ENCODE measurements at regions not wholly inside any gene's neighbourhood (a gene's known extent, or its start where the extent isn't known, plus 50 kb on each side); places are given as distances from the start of the nearest gene placed in this dataset.

- no peak overlapping the region for H3K4me3 Mint-ChIP-seq (ENCODE audit: low read depth)
- intact Hi-C loops (cut with micrococcal nuclease): loop anchor here (1.0 to 10.0 kb wide), 10 partner anchors 10 to 339 kb away; partner anchors contain the start of gene DUSP22
- peaks cover 80% of the 10 kb centered on the region for H3K4me1 Mint-ChIP-seq (ENCODE audit: low read depth)
- no peaks in the 10 kb centered on the region for H3K36me3 Mint-ChIP-seq (ENCODE audit: low read depth)
- no peak for DNase-seq (ENCODE audit: low spot score)
- H3K27ac Mint-ChIP-seq: peak overlapping the region; percentile 96
- no peaks in the 10 kb centered on the region for H3K9me3 Mint-ChIP-seq
- no peaks in the 10 kb centered on the region for H3K27me3 Mint-ChIP-seq (ENCODE audit: low read depth)
These were observed 66.4 kb upstream of the DUSP22 start for GRCh38 chr6:225907-226306.

GRCh38 chr6:226516-227073, 65.7 kb upstream of the DUSP22 start:
- H3K4me1 Mint-ChIP-seq (ENCODE audit: low read depth): peaks cover 77% of the 10 kb centered on the region
- H3K4me3 Mint-ChIP-seq (ENCODE audit: low read depth): no peak overlapping the region
- no peaks in the 10 kb centered on the region for H3K9me3 Mint-ChIP-seq
- intact Hi-C loops (cut with micrococcal nuclease): loop anchor here (5.0 to 10.0 kb wide), 2 partner anchors 266 to 338 kb away; no protein-coding TSS in a partner anchor
- DNase-seq (ENCODE audit: low spot score): no peak
- peak overlapping the region; percentile 36 for H3K27ac Mint-ChIP-seq
- no peaks in the 10 kb centered on the region for H3K36me3 Mint-ChIP-seq (ENCODE audit: low read depth)
- H3K27me3 Mint-ChIP-seq (ENCODE audit: low read depth): no peaks in the 10 kb centered on the region

- peaks cover 76% of the 10 kb centered on the region for H3K4me1 Mint-ChIP-seq (ENCODE audit: low read depth)
These were observed 65.1 kb upstream of the DUSP22 start for GRCh38 chr6:227074-227782.

GRCh38 chr6:227812-228338, 64.4 kb upstream of the DUSP22 start:
- Mint-ChIP-seq H3K4me3 (ENCODE audit: low read depth) (no peak overlapping the region), H3K9me3 (no peaks in the 10 kb centered on the region), H3K27ac (no peak overlapping the region), H3K27me3 (ENCODE audit: low read depth) (no peaks in the 10 kb centered on the region), H3K4me1 (ENCODE audit: low read depth) (peaks cover 77% of the 10 kb centered on the region), H3K36me3 (ENCODE audit: low read depth) (no peaks in the 10 kb centered on the region)
- DNase-seq (ENCODE audit: low spot score): no peak
- intact Hi-C loops (cut with micrococcal nuclease): loop anchor here (5.0 to 10.0 kb wide), 2 partner anchors 264 to 337 kb away; no protein-coding TSS in a partner anchor

More at GRCh38 chr6:227074-227782, 65.1 kb upstream of the DUSP22 start:
- Mint-ChIP-seq H3K9me3 (no peaks in the 10 kb centered on the region), H3K4me3 (ENCODE audit: low read depth) (no peak overlapping the region), H3K27me3 (ENCODE audit: low read depth) (no peaks in the 10 kb centered on the region), H3K27ac (peak overlapping the region; percentile 28), H3K36me3 (ENCODE audit: low read depth) (no peaks in the 10 kb centered on the region)
- intact Hi-C loops (cut with micrococcal nuclease): loop anchor here (5.0 to 10.0 kb wide), 2 partner anchors 265 to 338 kb away; no protein-coding TSS in a partner anchor
- no peak for DNase-seq (ENCODE audit: low spot score)

GRCh38 chr6:228881-229651, 63.2 kb upstream of the DUSP22 start:
- Mint-ChIP-seq H3K27me3 (ENCODE audit: low read depth) (no peaks in the 10 kb centered on the region), H3K4me3 (ENCODE audit: low read depth) (no peak overlapping the region), H3K36me3 (ENCODE audit: low read depth) (no peaks in the 10 kb centered on the region), H3K27ac (no peak overlapping the region), H3K4me1 (ENCODE audit: low read depth) (peaks cover 70% of the 10 kb centered on the region), H3K9me3 (no peaks in the 10 kb centered on the region)
- intact Hi-C loops (cut with micrococcal nuclease): loop anchor here (5.0 to 10.0 kb wide), 2 partner anchors 263 to 336 kb away; no protein-coding TSS in a partner anchor
- DNase-seq (ENCODE audit: low spot score): no peak

GRCh38 chr6:231779-232178, 60.5 kb upstream of the DUSP22 start:
- peak overlapping the region; percentile 35 for H3K27ac Mint-ChIP-seq
- peaks cover 60% of the 10 kb centered on the region for H3K4me1 Mint-ChIP-seq (ENCODE audit: low read depth)
- no peak for DNase-seq (ENCODE audit: low spot score)
- H3K4me3 Mint-ChIP-seq (ENCODE audit: low read depth): no peak overlapping the region
- H3K27me3 Mint-ChIP-seq (ENCODE audit: low read depth): no peaks in the 10 kb centered on the region
- H3K9me3 Mint-ChIP-seq: no peaks in the 10 kb centered on the region
- no peaks in the 10 kb centered on the region for H3K36me3 Mint-ChIP-seq (ENCODE audit: low read depth)
- intact Hi-C loops (cut with micrococcal nuclease): no loop called here

GRCh38 chr6:232982-233640, 59.2 kb upstream of the DUSP22 start:
- Mint-ChIP-seq H3K36me3 (ENCODE audit: low read depth) (no peaks in the 10 kb centered on the region), H3K4me1 (ENCODE audit: low read depth) (peaks cover 57% of the 10 kb centered on the region), H3K4me3 (ENCODE audit: low read depth) (no peak overlapping the region), H3K9me3 (no peaks in the 10 kb centered on the region), H3K27ac (no peak overlapping the region), H3K27me3 (ENCODE audit: low read depth) (no peaks in the 10 kb centered on the region)
- no peak for DNase-seq (ENCODE audit: low spot score)
- intact Hi-C loops (cut with micrococcal nuclease): no loop called here

- H3K4me3 Mint-ChIP-seq (ENCODE audit: low read depth): no peak overlapping the region
- no peak for DNase-seq (ENCODE audit: low spot score)
- intact Hi-C loops (cut with micrococcal nuclease): no loop called here
- peaks cover 52% of the 10 kb centered on the region for H3K4me1 Mint-ChIP-seq (ENCODE audit: low read depth)
- H3K27me3 Mint-ChIP-seq (ENCODE audit: low read depth): no peaks in the 10 kb centered on the region
- no peaks in the 10 kb centered on the region for H3K36me3 Mint-ChIP-seq (ENCODE audit: low read depth)
- H3K27ac Mint-ChIP-seq: peak overlapping the region; percentile 55
- no peaks in the 10 kb centered on the region for H3K9me3 Mint-ChIP-seq
These were observed 57.4 kb upstream of the DUSP22 start for GRCh38 chr6:234706-235372.

GRCh38 chr6:235763-236360, 56.4 kb upstream of the DUSP22 start:
- Mint-ChIP-seq H3K9me3 (no peaks in the 10 kb centered on the region), H3K27ac (peak overlapping the region; percentile 82), H3K27me3 (ENCODE audit: low read depth) (no peaks in the 10 kb centered on the region), H3K4me3 (ENCODE audit: low read depth) (peak overlapping the region; percentile 60), H3K4me1 (ENCODE audit: low read depth) (peaks cover 43% of the 10 kb centered on the region), H3K36me3 (ENCODE audit: low read depth) (no peaks in the 10 kb centered on the region)
- DNase-seq (ENCODE audit: low spot score): peak; percentile 37
- intact Hi-C loops (cut with micrococcal nuclease): loop anchor here (1.0 kb wide), 5 partner anchors 11 to 47 kb away; no protein-coding TSS in a partner anchor

GRCh38 chr6:236519-236918, 55.8 kb upstream of the DUSP22 start:
- Mint-ChIP-seq H3K9me3 (no peaks in the 10 kb centered on the region), H3K27ac (peak overlapping the region; percentile 66), H3K4me1 (ENCODE audit: low read depth) (peaks cover 40% of the 10 kb centered on the region)

GRCh38 chr6:240151-240550, 52.1 kb upstream of the DUSP22 start:
- intact Hi-C loops (cut with micrococcal nuclease): no loop called here
- Mint-ChIP-seq H3K9me3 (peaks cover 11% of the 10 kb centered on the region), H3K27ac (no peak overlapping the region), H3K4me1 (ENCODE audit: low read depth) (peaks cover 21% of the 10 kb centered on the region), H3K36me3 (ENCODE audit: low read depth) (no peaks in the 10 kb centered on the region), H3K27me3 (ENCODE audit: low read depth) (peaks cover 2% of the 10 kb centered on the region), H3K4me3 (ENCODE audit: low read depth) (no peak overlapping the region)
- DNase-seq (ENCODE audit: low spot score): no peak

More at GRCh38 chr6:236519-236918, 55.8 kb upstream of the DUSP22 start:
- no peak overlapping the region for H3K4me3 Mint-ChIP-seq (ENCODE audit: low read depth)
- H3K36me3 Mint-ChIP-seq (ENCODE audit: low read depth): no peaks in the 10 kb centered on the region
- DNase-seq (ENCODE audit: low spot score): no peak
- H3K27me3 Mint-ChIP-seq (ENCODE audit: low read depth): no peaks in the 10 kb centered on the region
- intact Hi-C loops (cut with micrococcal nuclease): loop anchor here (1.0 kb wide), 5 partner anchors 11 to 47 kb away; no protein-coding TSS in a partner anchor
